PC-9 (cell line): ENCODE measurements at regions not wholly inside any gene's neighbourhood (a gene's known extent, or its start where the extent isn't known, plus 50 kb on each side); places are given as distances from the start of the nearest gene placed in this dataset.

Experiments used
- BruUV-seq: library from RNA; stranded (reverse); fragments of 400-500 nt; replicated peaks from 2 replicates; lab custom pipeline; 2021; lab: Mats Ljungman, UMichigan
- CTCF ChIA-PET: fragments of 300-600 bp; sonication (Branson Sonifier 250); formaldehyde crosslinking; loops from one replicate; lab custom pipeline; 2022; ENCODE audit warnings: antibody characterized with exemption; lab: Charles Lee
- POLR2A ChIA-PET: fragments of 300-600 bp; sonication (Branson Sonifier 250); formaldehyde crosslinking; loops from one replicate; lab custom pipeline; 2022; ENCODE audit warnings: antibody characterized with exemption; ENCODE audit not compliant: unreplicated experiment; lab: Charles Lee
- DNase-seq, 2 experiments: peaks; one replicate each; pipeline versions ENCODE4 v3.0.0 to v3.0.0-alpha.2; 2015 to 2022; ENCODE audit warnings: mixed read lengths in 1 of 2
- H2AFZ ChIP-seq: fragments of 200-600 bp; sonication (generic); 2 replicates; pipeline ENCODE4 v1.8.1; 2017; ENCODE audit warnings: antibody characterized with exemption
- H3F3A ChIP-seq: fragments of 200-600 bp; sonication (generic); 2 replicates; pipeline ENCODE4 v1.8.1; 2017; ENCODE audit warnings: antibody characterized with exemption, mild to moderate bottlenecking, low read depth; ENCODE audit not compliant: insufficient read depth
- H3K27ac ChIP-seq: fragments of 200-600 bp; sonication (generic); 2 replicates; pipeline ENCODE4 v1.6.1; 2016; ENCODE audit warnings: mixed run types
- H3K27me3 ChIP-seq: fragments of 200-600 bp; sonication (generic); 2 replicates; pipeline ENCODE4 v1.6.1; 2016; ENCODE audit warnings: low read depth, mixed run types; ENCODE audit not compliant: insufficient read depth
- H3K36me3 ChIP-seq: fragments of 200-600 bp; sonication (generic); 2 replicates; pipeline ENCODE4 v1.6.1; 2016; ENCODE audit warnings: low read depth, mixed run types
- H3K4me1 ChIP-seq: fragments of 200-600 bp; sonication (generic); replicated peaks from 2 replicates; pipeline ENCODE4 v1.6.1; 2016; ENCODE audit warnings: mixed run types; ENCODE audit not compliant: insufficient read depth
- H3K4me2 ChIP-seq: fragments of 200-600 bp; sonication (generic); 2 replicates; pipeline ENCODE4 v1.6.1; 2017; ENCODE audit warnings: mixed run types
- H3K4me3 ChIP-seq: fragments of 200-600 bp; sonication (generic); 2 replicates; pipeline ENCODE4 v1.6.1; 2016; ENCODE audit warnings: mixed run types
- H3K79me2 ChIP-seq: fragments of 200-600 bp; sonication (generic); 2 replicates; pipeline ENCODE4 v1.6.1; 2017; ENCODE audit warnings: low read depth, mixed run types
- H3K9me2 ChIP-seq: fragments of 200-600 bp; sonication (generic); 2 replicates; pipeline ENCODE4 v1.8.1; 2017; ENCODE audit warnings: mild to moderate bottlenecking; ENCODE audit not compliant: insufficient read depth
- H3K9me3 ChIP-seq: fragments of 200-600 bp; sonication (generic); 2 replicates; pipeline ENCODE4 v1.8.1; 2016; ENCODE audit warnings: low read depth; ENCODE audit not compliant: insufficient read depth
- H4K20me1 ChIP-seq: fragments of 200-600 bp; sonication (generic); 2 replicates; pipeline ENCODE4 v1.8.1; 2017; ENCODE audit not compliant: insufficient read depth
- EZH2 ChIP-seq: fragments of 200-600 bp; sonication (generic); IDR thresholded peaks from 2 replicates; pipeline ENCODE4 v1.8.0; 2017; ENCODE audit warnings: antibody characterized with exemption, low read depth
- intact Hi-C: fragments of 100-400 bp; cut with micrococcal nuclease; formaldehyde crosslinking; loops from one replicate; pipeline ENCODE4 v1.10.0; 2022; ENCODE audit not compliant: unreplicated experiment
- TF ChIP-seq, protein P1 (sequence below): fragments of 200-600 bp; sonication (generic); conservative IDR thresholded peaks from 2 replicates; pipeline ENCODE4 v1.6.1; 2017; ENCODE audit warnings: mixed run types, antibody characterized with exemption, mild to moderate bottlenecking, moderate library complexity

DNA sequence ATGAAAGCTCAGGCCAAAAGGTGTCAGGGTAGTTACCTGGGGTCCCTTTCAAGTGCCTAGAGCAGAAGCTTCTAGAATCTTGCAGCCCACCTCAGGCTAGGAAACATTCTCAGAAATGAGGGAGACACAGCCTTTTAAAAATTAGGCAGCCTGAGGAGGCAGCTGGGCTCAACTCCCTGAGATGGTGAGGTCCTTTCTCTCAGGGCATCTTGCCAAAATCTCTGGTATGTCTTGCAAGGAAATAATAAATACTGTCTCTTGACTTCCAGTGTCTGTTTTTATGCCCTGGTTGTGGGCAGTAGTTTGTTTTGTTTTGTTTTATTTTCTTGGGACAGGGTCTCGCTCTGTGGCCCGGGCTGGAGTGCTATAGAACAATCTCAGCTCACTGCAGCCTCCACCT lies 100.9 kb upstream of the APC start:
- POLR2A ChIA-PET: no interaction called here

DNA sequence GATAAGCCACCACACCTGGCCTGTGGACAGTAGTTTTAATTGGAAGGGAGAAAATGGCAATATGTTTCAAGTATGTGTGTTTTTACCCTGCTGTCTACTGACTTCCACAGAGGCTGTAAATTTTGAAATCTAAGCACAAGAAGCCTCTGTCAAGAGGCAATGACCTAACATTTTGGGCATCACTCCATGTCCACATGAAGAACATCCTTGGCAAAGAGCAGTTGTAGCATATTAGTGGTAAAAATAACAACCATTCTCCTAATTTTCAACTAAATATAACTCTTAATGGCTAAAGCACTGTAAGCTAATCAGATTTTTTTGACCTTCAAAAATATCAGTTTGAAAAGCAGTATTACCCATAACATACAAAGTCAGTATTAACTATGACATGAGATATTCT lies 100.3 kb upstream of the APC start:
- DNase-seq: no peak

More for the DNA sequence above, 100.9 kb upstream of the APC start:
- H3K79me2 ChIP-seq: no peaks in the 10 kb centered on the region
- no peaks in the 10 kb centered on the region for H3K36me3 ChIP-seq
- H3F3A ChIP-seq: no peaks in the 10 kb centered on the region
- no peak overlapping the region for H3K4me2 ChIP-seq
- no peaks in the 10 kb centered on the region for H3K27me3 ChIP-seq
- H3K27ac ChIP-seq: no peak overlapping the region
- no peaks in the 10 kb centered on the region for H3K9me2 ChIP-seq
- TF ChIP-seq EZH2: no peak
- TF ChIP-seq, protein P1, sequence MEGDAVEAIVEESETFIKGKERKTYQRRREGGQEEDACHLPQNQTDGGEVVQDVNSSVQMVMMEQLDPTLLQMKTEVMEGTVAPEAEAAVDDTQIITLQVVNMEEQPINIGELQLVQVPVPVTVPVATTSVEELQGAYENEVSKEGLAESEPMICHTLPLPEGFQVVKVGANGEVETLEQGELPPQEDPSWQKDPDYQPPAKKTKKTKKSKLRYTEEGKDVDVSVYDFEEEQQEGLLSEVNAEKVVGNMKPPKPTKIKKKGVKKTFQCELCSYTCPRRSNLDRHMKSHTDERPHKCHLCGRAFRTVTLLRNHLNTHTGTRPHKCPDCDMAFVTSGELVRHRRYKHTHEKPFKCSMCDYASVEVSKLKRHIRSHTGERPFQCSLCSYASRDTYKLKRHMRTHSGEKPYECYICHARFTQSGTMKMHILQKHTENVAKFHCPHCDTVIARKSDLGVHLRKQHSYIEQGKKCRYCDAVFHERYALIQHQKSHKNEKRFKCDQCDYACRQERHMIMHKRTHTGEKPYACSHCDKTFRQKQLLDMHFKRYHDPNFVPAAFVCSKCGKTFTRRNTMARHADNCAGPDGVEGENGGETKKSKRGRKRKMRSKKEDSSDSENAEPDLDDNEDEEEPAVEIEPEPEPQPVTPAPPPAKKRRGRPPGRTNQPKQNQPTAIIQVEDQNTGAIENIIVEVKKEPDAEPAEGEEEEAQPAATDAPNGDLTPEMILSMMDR: no peak
- H2AFZ ChIP-seq: no peak overlapping the region
- DNase-seq: no peak
- H3K9me3 ChIP-seq: no peaks in the 10 kb centered on the region
- no peak overlapping the region for H3K4me3 ChIP-seq
- intact Hi-C loops: no loop called here
- no peaks in the 10 kb centered on the region for H4K20me1 ChIP-seq
- CTCF ChIA-PET: no interaction called here
- H3K4me1 ChIP-seq: no peaks in the 10 kb centered on the region
- no TSS peak for BruUV-seq

DNA sequence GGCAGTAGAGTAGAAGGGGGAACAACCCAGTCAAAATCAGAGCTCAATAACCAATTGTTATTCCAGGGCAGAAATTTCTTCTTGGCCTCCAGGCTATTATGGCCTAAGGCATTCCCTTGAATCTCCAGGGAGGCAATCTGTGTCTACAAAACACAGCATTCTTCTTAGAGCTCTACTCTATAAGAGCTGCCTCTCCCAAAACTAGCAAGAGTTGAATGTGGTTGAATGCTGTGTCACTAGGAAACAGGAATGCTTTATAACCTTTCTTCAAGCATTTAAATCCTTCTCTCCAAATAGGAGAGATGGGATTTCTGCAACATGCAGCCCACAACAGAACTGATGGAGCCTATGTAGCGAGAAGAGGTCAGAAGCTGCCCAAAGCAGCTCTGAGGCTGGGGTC lies 97.1 kb upstream of the APC start:
- no peak overlapping the region for H3K27ac ChIP-seq
- TF ChIP-seq, protein P1: no peak
- no peak for TF ChIP-seq EZH2
- H2AFZ ChIP-seq: no peak overlapping the region
- CTCF ChIA-PET: no interaction called here
- no peaks in the 10 kb centered on the region for H3F3A ChIP-seq
- intact Hi-C loops: no loop called here
- H3K9me3 ChIP-seq: no peaks in the 10 kb centered on the region
- no peak overlapping the region for H3K4me2 ChIP-seq
- no peaks in the 10 kb centered on the region for H3K9me2 ChIP-seq
- H3K27me3 ChIP-seq: no peaks in the 10 kb centered on the region
- H4K20me1 ChIP-seq: no peaks in the 10 kb centered on the region
- no peak for DNase-seq
- H3K36me3 ChIP-seq: no peaks in the 10 kb centered on the region
- POLR2A ChIA-PET: no interaction called here
- H3K79me2 ChIP-seq: no peaks in the 10 kb centered on the region
- H3K4me3 ChIP-seq: no peak overlapping the region
- no TSS peak for BruUV-seq
- no peaks in the 10 kb centered on the region for H3K4me1 ChIP-seq

More for the DNA sequence above, 100.3 kb upstream of the APC start:
- H3K36me3 ChIP-seq: no peaks in the 10 kb centered on the region
- no peak overlapping the region for H2AFZ ChIP-seq
- no peaks in the 10 kb centered on the region for H3K9me3 ChIP-seq
- no peaks in the 10 kb centered on the region for H3K27me3 ChIP-seq
- H3K9me2 ChIP-seq: no peaks in the 10 kb centered on the region
- CTCF ChIA-PET: no interaction called here
- no peak overlapping the region for H3K27ac ChIP-seq
- H3K79me2 ChIP-seq: no peaks in the 10 kb centered on the region
- H3F3A ChIP-seq: no peaks in the 10 kb centered on the region
- TF ChIP-seq, protein P1: no peak
- no peak for TF ChIP-seq EZH2
- intact Hi-C loops: no loop called here
- POLR2A ChIA-PET: no interaction called here
- H3K4me3 ChIP-seq: no peak overlapping the region
- H3K4me2 ChIP-seq: no peak overlapping the region
- no TSS peak for BruUV-seq
- no peaks in the 10 kb centered on the region for H4K20me1 ChIP-seq
- no peaks in the 10 kb centered on the region for H3K4me1 ChIP-seq
